ENCODE measurements at regions not wholly inside any gene's neighbourhood (a gene's known extent, or its start where the extent isn't known, plus 50 kb on each side); places are given as distances from the start of the nearest gene placed in this dataset.

DNA sequence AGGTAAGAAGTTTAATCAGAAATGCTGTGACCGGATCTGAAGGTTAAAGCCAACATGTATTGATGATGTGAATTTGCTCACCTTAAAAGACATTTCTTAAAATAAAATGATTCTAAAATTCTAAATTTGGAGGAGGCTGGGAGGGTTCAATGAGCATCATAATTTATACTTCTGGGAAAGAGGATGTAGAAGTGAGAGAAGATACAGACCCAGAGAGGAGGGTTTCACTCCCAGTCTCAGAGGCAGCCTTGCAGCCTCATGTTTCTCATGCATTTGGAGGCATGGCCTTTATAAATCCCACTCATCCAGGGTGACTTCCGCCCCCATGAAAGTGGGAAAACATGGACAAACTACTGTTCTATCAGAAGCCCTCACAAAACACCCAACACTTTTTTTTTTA lies 305.6 kb upstream of the PITRM1 start:
- TF ChIP-seq, protein P1, sequence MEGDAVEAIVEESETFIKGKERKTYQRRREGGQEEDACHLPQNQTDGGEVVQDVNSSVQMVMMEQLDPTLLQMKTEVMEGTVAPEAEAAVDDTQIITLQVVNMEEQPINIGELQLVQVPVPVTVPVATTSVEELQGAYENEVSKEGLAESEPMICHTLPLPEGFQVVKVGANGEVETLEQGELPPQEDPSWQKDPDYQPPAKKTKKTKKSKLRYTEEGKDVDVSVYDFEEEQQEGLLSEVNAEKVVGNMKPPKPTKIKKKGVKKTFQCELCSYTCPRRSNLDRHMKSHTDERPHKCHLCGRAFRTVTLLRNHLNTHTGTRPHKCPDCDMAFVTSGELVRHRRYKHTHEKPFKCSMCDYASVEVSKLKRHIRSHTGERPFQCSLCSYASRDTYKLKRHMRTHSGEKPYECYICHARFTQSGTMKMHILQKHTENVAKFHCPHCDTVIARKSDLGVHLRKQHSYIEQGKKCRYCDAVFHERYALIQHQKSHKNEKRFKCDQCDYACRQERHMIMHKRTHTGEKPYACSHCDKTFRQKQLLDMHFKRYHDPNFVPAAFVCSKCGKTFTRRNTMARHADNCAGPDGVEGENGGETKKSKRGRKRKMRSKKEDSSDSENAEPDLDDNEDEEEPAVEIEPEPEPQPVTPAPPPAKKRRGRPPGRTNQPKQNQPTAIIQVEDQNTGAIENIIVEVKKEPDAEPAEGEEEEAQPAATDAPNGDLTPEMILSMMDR (IDR thresholded peaks at IDR 0.05), result no peak
- TF ChIP-seq EZH2 (IDR thresholded peaks at IDR 0.05; ENCODE audit: borderline replicate concordance, insufficient read depth, low read depth, low read length, poor library complexity, severe bottlenecking), result no peak

Data from B cell (primary cell).